H1 (cell line): ENCODE measurements at regions not wholly inside any gene's neighbourhood (a gene's known extent, or its start where the extent isn't known, plus 50 kb on each side); places are given as distances from the start of the nearest gene placed in this dataset.

Experiments
- ASH2L ChIP-seq: fragments of 200-600, 300-600 bp; sonication (generic); IDR thresholded peaks from one replicate; pipeline ENCODE4 v1.7.1; 2017; ENCODE audit warnings: low read length
- ATF2 ChIP-seq: IDR thresholded peaks from 2 replicates; pipeline ENCODE4 v1.6.1; 2012; ENCODE audit warnings: low read length, inconsistent platforms
- CTCF ChIP-seq, 3 experiments: IDR thresholded peaks; 1 replicate in 2 of 3; 2 replicates in 1 of 3; pipeline versions ENCODE4 v1.5.1 to v1.6.1; 2011; ENCODE audit warnings: low read length in 3 of 3, mild to moderate bottlenecking in 3 of 3, inconsistent platforms in 2 of 3, low read depth in 1 of 3, moderate library complexity in 1 of 3; ENCODE audit not compliant: insufficient read depth in 1 of 3; ENCODE audit errors: control extremely low read depth in 1 of 3
- TBP ChIP-seq: IDR thresholded peaks from 2 replicates; pipeline ENCODE4 v1.6.1; 2011; ENCODE audit warnings: low read depth, low read length, improper control_type of control experiment

GRCh38 chr3:16809482-16809881 is 75.3 kb upstream of the PLCL2 start:
- no peak for TF ChIP-seq CTCF (IDR thresholded peaks at IDR 0.05; ENCODE audit: control extremely low read depth in 1 of 3, insufficient read depth in 1 of 3, low read depth in 1 of 3, low read length in 3 of 3)
- TF ChIP-seq ASH2L, result no peak
- no peak for TF ChIP-seq TBP
- TF ChIP-seq ATF2, result no peak
